GM21717 (cell line): ENCODE measurements at regions not wholly inside any gene's neighbourhood (a gene's known extent, or its start where the extent isn't known, plus 50 kb on each side); places are given as distances from the start of the nearest gene placed in this dataset.

Experiments used
- ATAC-seq: cut with Tn5 transposase; IDR thresholded peaks from one replicate; pipeline ENCODE4 v1.9.1; 2021; ENCODE audit warnings: mild to moderate bottlenecking, moderate library complexity; ENCODE audit not compliant: unreplicated experiment

DNA sequence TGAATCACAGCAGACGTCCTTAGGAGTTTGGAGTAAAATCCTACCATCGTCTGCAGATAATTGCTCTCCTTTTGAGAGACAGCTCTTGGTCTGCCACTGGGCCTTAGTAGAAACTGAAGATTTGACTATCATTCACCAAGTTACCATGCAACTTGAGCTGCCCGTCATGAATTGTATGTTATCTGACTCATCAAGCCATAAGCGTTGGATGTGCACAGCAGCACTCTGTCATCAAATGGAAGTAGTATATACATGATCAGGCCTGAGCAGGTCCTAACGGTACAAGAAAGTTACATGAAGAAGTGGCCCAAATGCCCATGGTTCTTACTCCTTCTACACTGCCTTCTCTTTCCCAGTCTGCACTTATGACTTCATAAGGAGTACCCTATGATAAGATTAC lies 317.8 kb downstream of the GPATCH2 start:
- no peak for ATAC-seq

DNA sequence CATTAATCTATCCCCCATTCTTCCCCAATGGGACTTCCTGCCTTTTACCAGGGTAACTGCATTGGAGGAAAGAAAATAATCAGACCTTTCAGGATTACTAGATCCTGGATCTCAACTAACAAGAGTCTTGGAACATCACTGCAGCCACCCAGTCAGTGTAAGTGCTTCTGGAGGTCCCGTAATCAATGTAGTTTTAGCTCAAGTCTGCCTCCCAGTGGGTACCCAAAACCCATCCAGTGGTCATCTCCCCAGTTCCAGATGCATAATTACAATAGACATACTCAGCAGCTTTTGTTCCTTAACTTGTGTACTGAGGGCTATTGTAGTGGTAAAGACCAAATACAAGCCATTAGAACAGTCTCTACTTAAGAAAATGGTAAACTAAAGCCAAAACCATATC lies 319.1 kb downstream of the GPATCH2 start:
- no peak for ATAC-seq

DNA sequence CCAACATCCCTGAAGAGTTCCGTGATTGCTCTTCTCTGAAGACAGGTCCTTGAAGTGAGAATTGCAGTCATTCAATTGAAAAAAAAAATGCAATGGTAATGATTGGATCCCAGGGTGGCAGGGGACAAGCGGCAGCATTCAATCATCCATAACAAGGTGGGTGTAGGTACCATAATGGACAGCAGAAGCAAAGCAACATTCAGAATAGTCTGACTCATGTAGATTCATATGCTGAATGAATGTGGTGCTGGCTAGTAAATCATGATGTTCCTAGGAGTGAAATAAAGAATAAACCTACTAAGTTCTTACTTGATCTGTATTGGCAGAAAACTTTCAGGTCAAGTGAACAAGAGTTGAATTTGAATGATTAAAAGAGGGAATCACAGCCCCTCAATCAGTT lies 319.6 kb downstream of the GPATCH2 start:
- no peak for ATAC-seq

DNA sequence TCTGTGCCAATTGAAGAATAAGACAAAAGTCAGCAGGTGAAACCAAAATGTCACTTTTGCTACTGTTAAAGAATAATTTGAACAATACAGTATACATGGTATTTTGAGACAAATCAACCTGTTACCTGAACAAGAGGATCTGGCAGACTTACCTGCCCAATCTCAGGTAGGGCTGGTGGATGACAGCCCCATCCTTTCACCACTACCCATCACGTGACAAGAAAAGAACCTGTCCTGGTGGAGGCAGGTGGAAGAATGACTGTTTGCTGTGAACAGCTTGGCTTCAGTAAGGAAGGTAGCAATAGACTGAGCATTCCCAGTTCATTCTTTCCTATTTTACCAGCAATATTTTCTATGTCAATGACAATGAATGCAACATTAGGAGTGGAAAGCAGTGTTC lies 349.6 kb downstream of the GPATCH2 start:
- ATAC-seq = no peak

DNA sequence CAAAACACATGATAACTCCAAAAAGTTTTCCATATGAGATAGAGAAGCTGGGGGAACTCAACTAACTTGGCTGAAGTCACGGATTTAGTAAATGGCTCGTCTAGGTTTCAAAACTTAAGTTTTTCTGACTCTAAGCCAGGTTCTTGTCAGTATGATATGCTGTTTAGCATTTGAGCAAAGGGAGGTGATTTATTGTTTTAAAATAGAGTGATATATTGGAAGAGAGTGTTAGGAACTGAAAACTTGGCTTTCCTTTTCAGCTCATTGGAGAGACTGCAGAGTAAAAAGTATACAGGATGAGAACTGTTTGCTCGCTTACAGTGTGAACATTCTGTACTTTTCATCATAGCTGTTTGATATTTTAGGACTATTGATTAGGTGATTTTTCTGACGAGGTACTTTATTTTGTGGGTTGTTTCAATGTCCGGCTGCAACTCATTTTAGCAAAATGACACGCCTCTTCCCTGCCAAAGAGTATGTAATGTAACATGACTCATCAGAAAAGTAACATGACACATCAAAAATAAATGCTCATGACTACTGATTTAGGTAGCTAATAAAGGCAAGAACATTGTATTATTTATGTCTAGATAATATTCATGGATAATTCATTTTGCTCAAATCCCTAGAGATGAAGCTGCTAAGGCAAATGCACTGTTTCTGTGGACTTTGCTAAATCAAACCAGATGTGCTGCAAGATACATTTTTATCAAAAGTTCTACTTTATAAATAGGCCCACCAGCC lies 355.1 kb downstream of the GPATCH2 start:
- ATAC-seq = no peak

DNA sequence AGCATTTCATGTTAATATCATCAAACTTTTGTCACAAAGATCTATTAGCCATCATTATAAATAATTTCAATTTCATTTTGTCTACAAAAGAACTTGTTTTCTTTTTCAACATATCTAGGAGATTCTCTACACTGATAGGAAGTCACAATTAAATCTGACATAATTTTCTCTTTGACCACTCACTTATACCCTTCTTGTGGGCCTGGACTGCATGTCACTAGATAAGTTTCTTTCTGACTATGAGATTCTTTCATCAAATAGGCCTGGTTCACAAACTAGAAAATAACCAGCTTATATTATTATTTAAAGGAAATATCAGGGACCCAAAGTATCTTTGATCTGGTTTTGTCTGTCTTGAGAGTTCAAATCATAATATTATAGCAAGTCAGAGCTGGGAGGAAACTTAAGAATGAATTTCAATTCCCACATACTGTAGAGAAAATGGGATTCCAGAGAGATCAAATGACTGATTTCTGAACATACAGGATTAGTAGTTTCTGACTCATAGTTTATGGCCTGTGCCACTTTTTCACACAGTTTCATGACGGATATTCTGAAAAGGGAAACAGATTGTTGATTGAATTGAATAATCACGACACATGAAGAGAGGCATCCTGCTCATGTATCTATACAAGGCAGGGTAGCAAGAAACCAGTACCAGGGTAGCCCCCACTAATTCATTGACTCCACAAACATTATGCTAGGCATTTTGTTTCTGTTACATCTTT lies 355.8 kb downstream of the GPATCH2 start:
- ATAC-seq = no peak

DNA sequence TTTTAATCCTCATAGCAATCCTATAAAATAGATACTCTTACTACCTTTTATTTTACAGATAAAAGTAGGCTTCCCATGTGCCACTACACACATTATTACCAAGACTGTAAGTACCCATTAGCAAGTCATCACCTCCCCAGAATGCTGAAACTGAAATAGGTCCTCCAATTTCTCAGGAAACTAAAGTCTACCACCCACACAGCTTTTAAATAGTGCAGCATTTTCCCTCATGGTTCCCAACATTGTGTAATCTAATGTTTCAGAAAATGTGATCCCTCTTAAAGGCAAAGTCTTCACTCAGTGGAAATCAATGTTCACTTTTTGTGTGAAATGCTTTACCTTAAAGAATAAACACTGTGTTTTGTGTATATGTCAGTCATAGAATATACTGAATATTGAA lies 356.5 kb downstream of the GPATCH2 start:
- no peak for ATAC-seq

DNA sequence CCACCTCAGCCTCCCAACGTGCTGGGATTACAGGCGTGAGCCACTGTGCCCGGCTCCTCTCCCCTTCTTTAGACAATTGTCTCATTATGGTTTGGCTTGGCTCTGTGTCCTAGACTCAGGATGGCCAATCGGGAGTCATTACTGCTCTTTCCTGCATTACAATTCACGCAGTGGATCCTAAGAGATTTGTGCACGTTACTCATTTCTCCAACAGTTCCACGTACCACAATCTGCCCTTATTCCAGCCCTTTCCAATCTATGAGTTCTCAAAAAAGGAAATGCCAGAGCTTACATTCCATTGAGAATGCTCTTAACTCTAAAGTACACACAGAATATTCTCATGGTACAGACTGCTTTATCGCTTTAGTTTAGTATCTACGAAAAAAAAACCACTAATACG lies 357.0 kb downstream of the GPATCH2 start:
- no peak for ATAC-seq

DNA sequence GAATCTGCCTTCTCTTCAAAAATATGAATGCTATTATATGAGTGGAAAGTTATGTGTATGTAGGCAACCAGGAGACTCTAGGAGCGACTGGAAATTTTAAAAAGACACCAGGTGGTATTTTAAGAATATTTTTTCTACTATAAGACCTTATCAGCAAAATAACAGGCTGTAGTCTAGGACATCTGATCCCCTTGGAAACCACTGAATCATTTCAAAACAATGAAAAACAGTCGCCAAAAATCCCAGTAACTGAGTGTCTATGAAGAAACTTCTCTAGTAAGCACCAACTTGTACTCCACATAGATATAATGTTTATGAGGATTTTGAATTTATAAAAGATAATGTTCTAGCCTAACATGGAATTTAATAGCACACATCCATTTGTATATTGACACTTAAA lies 358.5 kb downstream of the GPATCH2 start:
- no peak for ATAC-seq

DNA sequence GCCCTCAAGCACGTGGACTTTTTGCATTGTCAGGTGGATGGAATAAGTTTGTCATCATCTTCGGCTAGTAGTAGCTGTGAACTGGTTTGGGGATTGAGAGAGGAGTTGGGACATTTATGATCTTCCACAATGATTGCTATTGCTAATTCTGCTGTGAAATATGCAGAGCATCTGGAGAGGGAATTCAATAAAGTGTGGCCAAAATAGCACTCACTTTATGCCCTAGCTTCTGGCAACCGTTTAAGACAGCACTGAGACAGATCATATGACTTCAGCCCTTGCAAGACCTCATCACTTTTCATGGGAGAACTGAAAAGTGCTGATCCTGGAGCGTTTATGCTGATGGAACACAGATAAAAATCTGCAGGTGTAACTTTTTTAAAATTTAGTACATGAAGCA lies 360.8 kb downstream of the GPATCH2 start:
- no peak for ATAC-seq

DNA sequence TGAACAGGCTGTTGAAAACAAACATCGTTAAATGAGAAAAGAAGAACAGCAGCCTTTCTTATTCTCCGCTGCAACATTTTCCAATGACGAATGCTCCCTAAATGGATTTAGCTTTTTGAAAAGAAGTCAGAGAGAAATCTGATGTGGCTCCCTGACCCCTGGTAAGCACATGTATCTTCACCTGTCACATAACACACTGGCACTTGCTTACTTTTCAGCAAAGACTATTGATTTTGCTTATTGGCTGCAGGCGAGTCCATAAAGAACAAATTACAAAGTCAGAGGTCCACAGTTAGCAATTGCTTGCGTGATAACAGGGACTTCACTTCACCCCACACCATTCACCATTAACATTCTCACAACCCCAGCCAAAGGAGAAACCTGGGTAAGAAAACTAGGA lies 362.8 kb downstream of the GPATCH2 start:
- no peak for ATAC-seq

DNA sequence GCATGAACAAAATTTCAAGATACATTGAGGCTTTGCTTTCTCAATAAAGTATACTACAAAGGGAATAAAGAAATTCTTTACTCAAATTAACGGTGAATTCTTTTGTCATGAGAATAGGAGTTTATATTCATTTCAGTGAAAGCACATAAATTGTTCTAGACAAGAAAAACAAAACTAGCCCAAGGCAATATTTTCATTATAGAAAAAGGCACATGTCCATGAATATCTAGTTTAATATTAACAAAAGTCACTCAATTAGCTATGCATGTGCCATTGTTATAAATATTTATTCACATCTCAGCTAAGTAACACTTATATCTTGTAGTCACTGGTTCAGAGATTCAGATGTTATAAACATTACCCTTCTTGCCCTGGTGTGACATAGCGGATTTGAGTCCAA lies 369.3 kb downstream of the GPATCH2 start:
- no peak for ATAC-seq

DNA sequence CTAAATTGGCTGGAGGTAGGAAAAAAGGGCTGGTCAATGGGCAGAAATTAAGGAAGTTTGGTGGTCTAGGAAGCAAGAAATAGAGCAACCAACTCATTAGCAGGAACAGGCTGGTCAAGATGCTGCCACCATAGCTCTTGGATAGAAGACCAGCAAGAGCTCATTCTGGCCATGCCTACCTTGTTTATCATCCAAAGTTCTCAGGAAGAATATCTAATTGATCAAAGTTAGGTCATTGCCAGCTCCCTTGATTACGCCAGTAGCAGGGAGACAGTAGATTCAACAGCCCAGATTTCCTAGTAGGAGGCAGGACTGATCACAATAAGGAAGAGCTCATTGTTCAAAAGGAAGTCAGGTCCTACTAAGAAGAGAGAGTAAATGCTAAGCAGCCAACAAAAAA lies 370.2 kb downstream of the GPATCH2 start:
- ATAC-seq = no peak

DNA sequence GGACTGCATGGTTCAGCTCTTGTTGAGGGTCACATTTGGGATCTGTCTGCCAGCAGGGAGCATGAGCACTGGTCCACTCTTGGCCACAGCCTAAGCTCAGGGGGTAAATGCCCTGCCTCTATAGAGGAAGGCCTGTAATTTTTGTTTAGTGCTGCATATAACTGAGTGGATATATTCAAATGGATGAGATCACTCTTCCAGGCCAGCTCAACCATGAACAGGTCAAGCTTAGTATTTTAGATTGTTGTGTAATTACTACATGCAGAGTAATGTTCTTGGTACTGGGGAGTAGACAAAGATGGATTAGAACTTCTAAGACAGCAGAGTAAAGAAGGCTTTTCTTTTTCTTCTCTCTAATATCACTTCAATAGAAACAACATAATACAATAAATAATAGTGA lies 376.9 kb downstream of the GPATCH2 start:
- no peak for ATAC-seq

DNA sequence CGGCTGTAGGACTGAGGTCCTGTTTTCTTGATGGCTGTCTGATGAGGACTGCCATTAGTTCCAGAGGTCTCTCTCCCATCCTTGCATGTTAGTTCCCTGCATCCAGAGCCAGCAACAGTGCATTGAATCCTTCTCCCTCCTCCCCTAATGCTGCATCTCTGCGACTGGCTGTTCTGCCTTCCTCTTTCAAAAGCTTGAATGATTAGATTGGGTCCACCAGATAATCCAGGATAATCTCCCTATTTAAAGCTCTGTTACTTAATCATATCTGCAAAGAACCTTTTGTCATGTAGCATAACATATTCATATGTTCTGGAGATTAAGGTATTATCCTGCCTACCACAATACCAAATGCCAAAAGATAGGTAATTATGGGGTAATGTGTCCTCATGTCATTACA lies 377.5 kb downstream of the GPATCH2 start:
- ATAC-seq = no peak

DNA sequence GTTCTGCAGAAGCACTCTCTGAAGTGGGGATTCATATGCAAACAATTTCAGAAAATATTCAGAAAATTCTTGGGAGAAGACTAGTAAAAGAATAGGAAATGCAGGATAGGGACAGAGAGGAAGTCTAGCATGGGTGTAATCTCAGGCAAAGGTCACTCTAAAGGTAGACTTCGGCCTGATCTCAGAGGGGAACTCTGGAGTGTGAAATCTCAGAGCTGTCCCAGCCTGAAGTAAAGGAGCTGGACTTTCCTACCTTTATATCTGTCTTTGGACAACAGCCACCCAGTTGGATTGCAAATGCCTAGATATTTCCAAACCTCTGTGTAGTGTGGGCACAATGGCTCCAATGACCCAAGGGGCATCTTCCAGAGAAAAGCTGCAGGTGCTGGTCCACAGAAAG lies 379.8 kb downstream of the GPATCH2 start:
- no peak for ATAC-seq

DNA sequence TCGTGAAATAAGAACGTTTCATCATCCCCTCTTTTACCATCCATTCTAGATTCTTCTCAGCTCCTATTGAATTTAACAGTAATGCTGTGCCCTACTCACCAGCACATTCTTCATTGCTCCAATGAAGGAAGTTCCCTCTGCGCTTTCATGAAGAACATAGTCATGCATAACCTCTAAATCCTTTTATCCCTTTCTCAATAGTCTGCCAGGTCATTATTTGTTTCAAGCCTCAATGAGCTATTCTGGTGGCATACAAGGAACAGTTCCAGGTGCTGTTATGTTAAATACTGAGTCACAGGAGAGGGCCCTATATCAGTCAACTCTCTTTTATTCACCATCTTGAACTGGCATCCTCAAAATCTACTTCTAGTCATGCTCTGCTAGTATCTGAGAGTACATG lies 381.0 kb downstream of the GPATCH2 start:
- no peak for ATAC-seq

DNA sequence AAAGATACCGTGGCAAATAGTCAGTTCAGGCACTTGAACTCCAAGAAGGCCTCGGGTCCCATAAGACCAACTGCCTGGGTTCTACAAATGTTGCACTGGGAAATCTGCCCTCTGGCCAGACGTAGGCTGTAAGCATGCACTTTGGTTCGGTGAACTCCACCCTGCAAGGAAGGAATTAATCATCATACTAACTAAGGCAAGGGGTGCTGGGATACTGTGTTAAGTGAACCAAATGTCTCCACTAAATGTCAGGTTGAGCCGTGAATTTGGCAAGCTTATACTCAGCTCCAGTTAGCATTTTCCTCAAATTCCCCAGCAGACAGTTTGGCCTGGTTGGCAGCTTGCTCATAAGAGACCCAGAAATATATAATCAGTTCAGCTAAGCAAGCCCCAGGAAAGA lies 385.9 kb downstream of the GPATCH2 start:
- ATAC-seq = no peak

DNA sequence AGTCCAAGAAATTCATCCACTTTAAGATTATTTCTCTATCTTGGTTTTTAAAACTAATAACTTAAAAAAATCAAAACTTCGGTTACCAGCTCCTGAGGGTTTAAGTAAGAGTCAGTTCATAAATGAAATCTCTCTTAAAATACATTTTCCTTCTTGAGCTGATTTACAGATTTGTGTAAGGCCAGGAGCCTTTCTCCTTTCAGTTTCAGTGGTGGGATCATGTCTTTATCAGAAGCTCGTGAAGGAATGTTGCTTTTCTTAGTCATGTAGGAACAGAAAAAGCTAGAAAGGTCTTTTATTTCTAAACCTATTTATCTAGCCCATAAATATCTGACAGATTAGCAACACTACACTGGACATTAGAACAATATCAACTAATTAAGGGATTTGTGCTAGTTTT lies 390.2 kb downstream of the GPATCH2 start:
- ATAC-seq = no peak

DNA sequence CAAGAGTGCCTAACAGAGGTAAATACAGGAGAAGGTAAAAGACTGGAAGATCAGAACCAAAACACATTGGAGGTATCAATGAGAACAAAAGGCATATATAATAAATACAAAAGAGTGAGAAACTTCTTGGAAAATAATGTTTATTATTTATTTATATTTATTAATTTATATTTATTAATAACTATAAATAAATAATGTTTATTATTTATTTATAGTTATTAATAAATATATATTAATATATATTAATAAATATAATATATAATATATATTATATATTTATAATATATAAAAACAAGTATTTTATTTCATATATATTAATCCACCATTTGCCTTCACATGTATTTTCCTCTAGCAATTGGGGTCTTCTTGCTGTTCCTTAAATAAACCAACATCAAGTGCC lies 391.9 kb downstream of the GPATCH2 start:
- ATAC-seq = no peak

DNA sequence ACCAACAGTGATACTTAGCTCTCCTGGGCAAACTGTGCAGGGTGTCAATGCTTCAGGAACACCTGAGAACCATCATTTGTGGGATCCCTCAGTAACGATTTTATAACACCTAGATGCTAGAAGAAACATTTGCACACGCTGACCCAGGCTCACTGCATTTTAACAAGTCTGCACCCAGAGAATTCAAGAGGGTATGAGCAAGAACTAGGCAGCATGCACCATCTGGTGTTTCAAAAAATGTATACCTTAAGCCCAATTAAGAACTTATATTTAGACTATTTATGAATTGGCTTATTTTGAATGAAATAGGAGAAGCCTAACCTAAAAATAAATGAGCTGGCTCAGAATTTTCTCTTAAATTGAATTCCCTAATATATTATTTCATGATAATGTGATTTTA lies 400.5 kb downstream of the GPATCH2 start:
- no peak for ATAC-seq

DNA sequence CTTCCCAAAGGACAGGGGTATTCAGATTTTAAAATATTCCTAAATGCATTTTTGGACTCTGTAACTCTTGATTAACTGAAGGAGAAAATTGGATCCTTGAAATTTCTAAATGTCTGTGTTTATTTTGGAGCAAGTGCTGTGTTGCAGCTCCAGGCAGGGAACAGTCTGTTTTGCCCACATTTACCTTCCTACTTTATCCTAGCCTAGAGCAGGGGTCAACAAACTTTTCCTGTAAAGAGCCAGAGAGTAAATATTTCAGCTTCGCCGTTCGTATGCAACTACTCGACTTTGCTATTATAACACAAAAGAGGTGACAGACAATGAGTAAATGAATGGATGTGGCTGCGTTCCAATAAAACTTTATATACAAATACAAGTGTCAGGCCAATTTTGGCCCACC lies 402.2 kb downstream of the GPATCH2 start:
- no peak for ATAC-seq

DNA sequence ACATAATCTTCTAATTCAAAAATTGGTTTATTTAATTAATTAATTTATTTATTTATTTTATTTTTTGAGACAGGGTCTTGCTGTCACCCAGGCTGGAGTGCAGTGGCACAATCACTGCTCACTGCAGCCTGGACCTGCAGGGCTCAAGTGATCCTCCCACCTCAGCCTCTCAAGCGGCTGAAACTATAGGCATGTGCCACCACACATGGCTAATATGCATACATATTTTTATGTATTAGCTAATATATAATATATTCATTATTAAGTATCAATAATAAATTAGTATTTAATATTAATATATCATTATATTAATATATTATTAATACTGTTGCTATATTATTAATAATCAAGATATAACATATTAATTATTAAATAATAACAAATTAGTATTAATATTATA lies 406.7 kb downstream of the GPATCH2 start:
- ATAC-seq = no peak
